Activated naive CD4-positive, alpha-beta T cell treated with anti-CD3 and anti-CD28 coated beads for 36 hours (primary cell): ENCODE measurements at regions not wholly inside any gene's neighbourhood (a gene's known extent, or its start where the extent isn't known, plus 50 kb on each side); places are given as distances from the start of the nearest gene placed in this dataset.

Experiments used
- CTCF ChIA-PET: fragments of 350-600 bp; sonication (Branson Sonifier 250); formaldehyde crosslinking; loops from one replicate; lab custom pipeline; 2021; ENCODE audit warnings: antibody characterized with exemption; lab: Charles Lee
- DNase-seq: peaks from one replicate; pipeline ENCODE4 v3.0.0-alpha.2; 2020
- H3K27ac Mint-ChIP-seq: one replicate; pipeline ENCODE4 v1.8.0; 2021; ENCODE audit warnings: mild to moderate bottlenecking, mixed read lengths
- H3K27me3 Mint-ChIP-seq: one replicate; pipeline ENCODE4 v1.8.0; 2021; ENCODE audit warnings: low read depth, mixed read lengths
- H3K36me3 Mint-ChIP-seq: one replicate; pipeline ENCODE4 v1.8.0; 2021; ENCODE audit warnings: low read depth, mixed read lengths
- H3K4me1 Mint-ChIP-seq: one replicate; pipeline ENCODE4 v1.8.0; 2021; ENCODE audit warnings: low read depth, mixed read lengths
- H3K4me3 Mint-ChIP-seq: one replicate; pipeline ENCODE4 v1.8.0; 2021; ENCODE audit warnings: mild to moderate bottlenecking, moderate library complexity, mixed read lengths
- H3K9me3 Mint-ChIP-seq: one replicate; pipeline ENCODE4 v1.8.0; 2021; ENCODE audit warnings: mixed read lengths
- intact Hi-C: fragments of 100-400 bp; cut with micrococcal nuclease; formaldehyde crosslinking; loops from one replicate; pipeline ENCODE4 v1.15.1; 2023

DNA sequence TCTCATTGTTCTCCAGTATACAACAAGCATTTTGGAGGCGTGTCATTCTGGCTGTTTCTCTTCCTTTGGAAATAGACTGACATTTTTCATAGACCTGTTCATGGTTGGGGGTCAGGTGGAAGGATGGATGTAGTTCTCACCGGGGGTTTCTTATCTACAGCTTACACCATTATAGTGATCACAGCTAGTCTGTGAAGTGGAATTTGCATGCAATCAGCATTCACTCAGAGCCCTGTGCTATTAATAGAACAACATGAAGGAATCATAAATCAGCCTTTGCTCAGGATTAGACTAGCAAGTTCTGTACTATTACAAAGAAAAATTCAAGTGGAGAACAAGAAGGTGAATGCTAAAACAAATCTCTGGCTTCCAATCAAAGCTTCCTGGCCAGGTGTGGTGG lies 132.6 kb upstream of the PUDP start:
- no peak overlapping the region for H3K4me3 Mint-ChIP-seq
- intact Hi-C loops: no loop called here
- H3K36me3 Mint-ChIP-seq: no peaks in the 10 kb centered on the region
- CTCF ChIA-PET: no interaction called here
- DNase-seq: no peak
- no peaks in the 10 kb centered on the region for H3K4me1 Mint-ChIP-seq
- H3K27ac Mint-ChIP-seq: no peak overlapping the region
- no peaks in the 10 kb centered on the region for H3K9me3 Mint-ChIP-seq
- H3K27me3 Mint-ChIP-seq: no peaks in the 10 kb centered on the region

DNA sequence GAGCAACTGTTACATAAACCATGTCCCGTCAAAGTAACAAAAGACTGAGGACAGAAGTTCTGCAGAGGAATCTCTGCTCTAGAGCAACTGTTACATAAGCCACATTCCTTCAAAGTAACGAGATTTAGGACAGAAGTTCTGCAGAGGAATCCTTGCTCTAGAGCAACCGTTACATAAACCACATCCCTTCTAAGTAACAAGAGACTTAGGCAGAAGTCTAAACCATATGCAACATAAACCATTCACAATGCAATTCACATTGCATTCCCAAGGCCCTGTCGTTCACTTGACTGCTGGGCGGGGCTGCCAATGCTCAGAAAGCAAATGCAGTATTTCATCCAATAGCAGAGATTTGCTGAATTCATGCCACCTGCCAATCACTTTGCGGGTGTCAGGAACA lies 124.4 kb upstream of the PUDP start:
- H3K4me1 Mint-ChIP-seq: no peaks in the 10 kb centered on the region
- H3K36me3 Mint-ChIP-seq: no peaks in the 10 kb centered on the region
- no peaks in the 10 kb centered on the region for H3K9me3 Mint-ChIP-seq
- H3K4me3 Mint-ChIP-seq: no peak overlapping the region
- DNase-seq: no peak
- CTCF ChIA-PET: no interaction called here
- no peaks in the 10 kb centered on the region for H3K27me3 Mint-ChIP-seq
- intact Hi-C loops: no loop called here
- H3K27ac Mint-ChIP-seq: no peak overlapping the region

- Mint-ChIP-seq H3K9me3 (no peaks in the 10 kb centered on the region), H3K4me1 (no peaks in the 10 kb centered on the region), H3K27me3 (no peaks in the 10 kb centered on the region), H3K4me3 (no peak overlapping the region), H3K36me3 (no peaks in the 10 kb centered on the region), H3K27ac (no peak overlapping the region)
- intact Hi-C loops: no loop called here
- no peak for DNase-seq
- CTCF ChIA-PET: no interaction called here
These were observed 123.0 kb upstream of the PUDP start for GRCh38 chrX:7270933-7271332.

DNA sequence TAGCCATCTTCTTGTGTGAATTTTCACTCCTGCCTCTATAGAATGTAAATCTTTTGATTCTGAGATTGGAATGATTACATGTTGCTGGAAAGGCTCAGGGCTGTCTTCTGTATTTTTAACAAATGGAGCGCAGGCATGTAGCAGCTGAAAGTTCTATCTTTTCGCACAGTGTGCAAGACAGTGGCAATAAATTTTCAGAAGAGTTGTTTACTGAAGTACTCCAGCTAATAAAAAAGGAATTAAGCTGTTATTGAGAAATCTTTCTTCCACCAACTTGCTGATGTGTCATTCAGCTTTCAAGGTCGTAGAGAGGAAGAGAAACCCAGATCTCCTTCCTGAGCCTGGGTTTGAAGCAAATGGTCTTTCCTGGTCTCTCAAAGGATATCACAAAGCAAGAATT lies 122.0 kb upstream of the PUDP start:
- CTCF ChIA-PET: no interaction called here
- no peaks in the 10 kb centered on the region for H3K4me1 Mint-ChIP-seq

DNA sequence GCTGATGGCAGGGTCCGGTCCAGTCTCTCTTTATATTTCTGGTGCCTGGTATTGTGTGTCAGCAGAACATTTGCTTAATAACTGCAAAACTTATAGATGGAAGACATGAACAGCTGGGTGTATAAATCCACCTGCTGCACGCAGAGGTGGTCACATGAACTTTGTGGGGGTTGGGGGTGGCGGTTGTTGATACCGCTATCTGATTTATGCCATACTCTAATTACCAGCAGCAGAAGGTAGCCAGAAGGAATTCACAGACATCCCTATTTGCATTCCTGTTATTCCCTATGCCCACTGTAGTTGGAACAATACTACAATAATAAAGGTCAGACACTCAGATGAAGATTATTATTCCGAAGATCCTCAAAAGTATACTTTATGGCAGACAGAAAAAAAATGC lies 121.6 kb upstream of the PUDP start:
- no peak for DNase-seq
- H3K36me3 Mint-ChIP-seq: no peaks in the 10 kb centered on the region
- CTCF ChIA-PET: no interaction called here
- intact Hi-C loops: no loop called here
- no peaks in the 10 kb centered on the region for H3K27me3 Mint-ChIP-seq
- no peak overlapping the region for H3K27ac Mint-ChIP-seq
- H3K4me3 Mint-ChIP-seq: no peak overlapping the region
- no peaks in the 10 kb centered on the region for H3K4me1 Mint-ChIP-seq
- no peaks in the 10 kb centered on the region for H3K9me3 Mint-ChIP-seq

More for the DNA sequence above, 122.0 kb upstream of the PUDP start:
- intact Hi-C loops: no loop called here
- DNase-seq: no peak
- Mint-ChIP-seq H3K36me3 (no peaks in the 10 kb centered on the region), H3K9me3 (no peaks in the 10 kb centered on the region), H3K27me3 (no peaks in the 10 kb centered on the region), H3K27ac (no peak overlapping the region), H3K4me3 (no peak overlapping the region)

GRCh38 chrX:7266288-7266687 lies 118.3 kb upstream of the PUDP start:
- no peak overlapping the region for H3K4me3 Mint-ChIP-seq
- H3K36me3 Mint-ChIP-seq: peaks cover 6% of the 10 kb centered on the region
- CTCF ChIA-PET: no interaction called here
- intact Hi-C loops: no loop called here
- H3K27me3 Mint-ChIP-seq: no peaks in the 10 kb centered on the region
- H3K27ac Mint-ChIP-seq: no peak overlapping the region
- no peak for DNase-seq
- no peaks in the 10 kb centered on the region for H3K4me1 Mint-ChIP-seq
- H3K9me3 Mint-ChIP-seq: no peaks in the 10 kb centered on the region

- no peaks in the 10 kb centered on the region for H3K9me3 Mint-ChIP-seq
- DNase-seq: no peak
- no peaks in the 10 kb centered on the region for H3K27me3 Mint-ChIP-seq
- no peaks in the 10 kb centered on the region for H3K4me1 Mint-ChIP-seq
- intact Hi-C loops: no loop called here
- peaks cover 14% of the 10 kb centered on the region for H3K36me3 Mint-ChIP-seq
- no peak overlapping the region for H3K27ac Mint-ChIP-seq
- no peak overlapping the region for H3K4me3 Mint-ChIP-seq
- CTCF ChIA-PET: no interaction called here
These were observed 116.4 kb upstream of the PUDP start for GRCh38 chrX:7264399-7264798.

DNA sequence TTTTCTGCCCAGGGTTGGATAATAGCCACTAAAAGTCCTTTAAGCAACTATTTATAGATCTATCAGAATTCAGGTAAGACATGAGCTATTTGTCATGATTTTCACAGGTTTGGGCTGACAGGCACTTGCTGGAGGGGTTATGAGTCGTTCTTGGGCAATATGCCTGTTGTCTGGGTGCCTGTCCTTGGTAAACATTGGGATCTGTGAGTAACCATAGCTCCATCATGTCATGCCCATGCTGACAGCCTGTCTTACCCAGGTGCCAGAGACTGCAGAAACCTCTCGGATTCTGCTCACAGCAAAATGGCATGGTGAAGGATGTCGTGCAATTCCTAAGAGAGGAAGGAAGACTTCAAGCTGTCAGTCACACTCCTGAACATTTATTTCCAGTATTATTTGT lies 116.0 kb upstream of the PUDP start:
- H3K4me1 Mint-ChIP-seq: no peaks in the 10 kb centered on the region
- DNase-seq: no peak
- no peaks in the 10 kb centered on the region for H3K27me3 Mint-ChIP-seq
- peaks cover 17% of the 10 kb centered on the region for H3K36me3 Mint-ChIP-seq
- intact Hi-C loops: no loop called here
- no peak overlapping the region for H3K4me3 Mint-ChIP-seq
- H3K9me3 Mint-ChIP-seq: no peaks in the 10 kb centered on the region
- CTCF ChIA-PET: no interaction called here
- no peak overlapping the region for H3K27ac Mint-ChIP-seq

DNA sequence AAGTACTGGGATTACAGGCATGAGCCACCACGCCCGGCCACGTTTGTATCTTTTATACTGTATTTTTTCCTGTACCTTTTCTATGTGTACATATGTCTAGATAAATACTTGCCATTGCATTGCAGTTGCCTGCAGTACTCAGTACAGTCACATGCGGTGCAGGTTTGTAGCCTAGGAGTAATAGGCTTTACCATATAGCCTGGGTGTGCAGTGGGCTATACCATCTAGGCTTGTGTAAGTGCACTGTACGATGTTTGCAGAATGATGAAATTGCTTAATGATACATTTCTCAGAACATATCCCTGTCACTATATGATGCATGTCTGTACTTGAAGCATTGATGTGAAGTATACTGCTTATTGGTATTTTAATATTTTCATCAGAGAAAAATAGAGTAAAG lies 115.4 kb upstream of the PUDP start:
- Mint-ChIP-seq H3K9me3 (no peaks in the 10 kb centered on the region), H3K4me3 (no peak overlapping the region), H3K27me3 (no peaks in the 10 kb centered on the region), H3K36me3 (peaks cover 20% of the 10 kb centered on the region), H3K27ac (no peak overlapping the region), H3K4me1 (no peaks in the 10 kb centered on the region)
- intact Hi-C loops: no loop called here
- no peak for DNase-seq
- CTCF ChIA-PET: no interaction called here

- intact Hi-C loops: no loop called here
- Mint-ChIP-seq H3K27me3 (no peaks in the 10 kb centered on the region), H3K9me3 (no peaks in the 10 kb centered on the region), H3K4me1 (no peaks in the 10 kb centered on the region), H3K36me3 (peaks cover 25% of the 10 kb centered on the region), H3K4me3 (no peak overlapping the region), H3K27ac (no peak overlapping the region)
- no peak for DNase-seq
- CTCF ChIA-PET: interaction anchor here (0.6 kb wide), 1 partner anchor 1038 kb away, joined by 3 read pairs; no protein-coding TSS in a partner anchor
These were observed 114.6 kb upstream of the PUDP start for GRCh38 chrX:7262551-7262950.

GRCh38 chrX:7261672-7262332 lies 113.8 kb upstream of the PUDP start:
- H3K36me3 Mint-ChIP-seq: peaks cover 28% of the 10 kb centered on the region
- no peak overlapping the region for H3K27ac Mint-ChIP-seq
- H3K27me3 Mint-ChIP-seq: no peaks in the 10 kb centered on the region
- DNase-seq: no peak
- intact Hi-C loops: no loop called here
- CTCF ChIA-PET: no interaction called here
- no peak overlapping the region for H3K4me3 Mint-ChIP-seq
- no peaks in the 10 kb centered on the region for H3K4me1 Mint-ChIP-seq
- no peaks in the 10 kb centered on the region for H3K9me3 Mint-ChIP-seq

DNA sequence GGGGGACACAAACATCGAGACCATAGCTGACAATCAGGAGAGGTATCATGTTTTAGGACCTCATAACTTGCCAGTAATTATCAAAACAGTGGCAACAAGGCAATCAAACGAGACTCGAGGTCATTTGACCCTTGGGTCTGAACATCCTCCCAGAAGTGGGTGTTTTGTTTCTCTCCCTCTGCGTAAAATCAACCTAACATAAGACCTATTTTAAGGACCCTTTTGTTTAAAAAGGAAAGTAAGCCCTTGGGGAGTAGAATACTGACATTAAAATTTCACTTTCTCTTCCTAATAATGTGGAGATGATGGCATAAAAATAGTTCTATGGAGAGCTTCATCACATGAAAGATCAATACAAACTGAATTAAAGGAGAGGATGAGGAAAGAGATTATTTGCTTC lies 106.2 kb upstream of the PUDP start:
- intact Hi-C loops: no loop called here
- no peak overlapping the region for H3K4me3 Mint-ChIP-seq
- CTCF ChIA-PET: no interaction called here
- H3K9me3 Mint-ChIP-seq: peaks cover 5% of the 10 kb centered on the region
- no peaks in the 10 kb centered on the region for H3K27me3 Mint-ChIP-seq
- no peak for DNase-seq
- H3K27ac Mint-ChIP-seq: no peak overlapping the region
- peaks cover 24% of the 10 kb centered on the region for H3K36me3 Mint-ChIP-seq
- no peaks in the 10 kb centered on the region for H3K4me1 Mint-ChIP-seq

DNA sequence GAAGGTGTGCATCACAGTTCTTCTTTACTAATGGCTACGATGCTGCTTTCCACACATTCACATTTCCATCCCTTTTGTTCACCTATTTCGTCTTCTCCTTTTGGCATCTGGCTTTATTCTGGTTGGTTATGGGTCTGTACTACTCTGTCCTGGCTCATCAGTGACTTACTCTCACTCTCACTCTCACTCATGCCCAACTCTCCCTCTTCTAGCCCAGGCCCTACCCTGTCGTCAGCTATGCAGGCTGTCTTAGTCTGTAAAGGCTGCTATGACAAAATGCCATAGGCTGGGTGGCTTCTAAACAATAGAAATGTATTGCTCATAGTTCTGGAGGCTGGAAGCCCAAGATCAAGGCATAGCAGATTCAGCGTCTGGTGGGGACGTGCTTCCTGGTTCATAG lies 105.6 kb upstream of the PUDP start:
- Mint-ChIP-seq H3K4me3 (no peak overlapping the region), H3K9me3 (peaks cover 5% of the 10 kb centered on the region), H3K4me1 (no peaks in the 10 kb centered on the region), H3K27ac (no peak overlapping the region), H3K36me3 (peaks cover 21% of the 10 kb centered on the region), H3K27me3 (no peaks in the 10 kb centered on the region)
- CTCF ChIA-PET: no interaction called here
- intact Hi-C loops: no loop called here
- DNase-seq: no peak
